ENCODE measurements at regions not wholly inside any gene's neighbourhood (a gene's known extent, or its start where the extent isn't known, plus 50 kb on each side); places are given as distances from the start of the nearest gene placed in this dataset.

DNA sequence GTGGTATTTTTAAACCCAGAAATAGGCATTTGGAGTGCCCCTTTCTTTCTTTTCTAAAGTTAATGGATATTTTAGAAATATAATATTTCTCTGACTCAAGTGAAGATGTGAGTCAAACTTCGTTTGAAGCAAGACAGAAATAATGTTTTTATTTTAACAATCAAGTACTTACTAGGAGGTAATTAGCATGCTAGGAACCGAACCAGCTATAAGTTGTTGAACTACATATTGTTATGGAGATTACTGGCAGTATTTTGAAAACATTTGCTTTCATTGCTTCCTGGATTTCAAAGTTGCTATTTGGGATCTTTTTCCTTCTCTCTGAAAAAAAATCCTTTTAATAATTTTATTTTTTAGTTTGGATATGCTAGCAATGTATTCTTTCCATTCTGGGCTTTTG, 225.2 kb downstream of the NEDD1 start:
- Histone ChIP-seq H4K20me1 (ENCODE audit: insufficient read depth) (no peaks in the 10 kb centered on the region), H3K4me2 (no peak overlapping the region), H3K79me2 (ENCODE audit: insufficient read depth, low read depth) (no peaks in the 10 kb centered on the region), H3K4me3 (IDR thresholded peaks at IDR 0.05; ENCODE audit: insufficient read depth, low read depth, low read length) (no peak overlapping the region), H3K27ac (no peak overlapping the region), H3K9ac (no peak overlapping the region), H2AFZ (ENCODE audit: low read depth) (no peak overlapping the region), H3K27me3 (ENCODE audit: insufficient read depth, low read depth) (no peaks in the 10 kb centered on the region), H3K36me3 (ENCODE audit: insufficient read depth) (no peaks in the 10 kb centered on the region), H3K4me1 (ENCODE audit: low read depth, poor library complexity, severe bottlenecking) (no peaks in the 10 kb centered on the region)
- TF ChIP-seq, protein P1, sequence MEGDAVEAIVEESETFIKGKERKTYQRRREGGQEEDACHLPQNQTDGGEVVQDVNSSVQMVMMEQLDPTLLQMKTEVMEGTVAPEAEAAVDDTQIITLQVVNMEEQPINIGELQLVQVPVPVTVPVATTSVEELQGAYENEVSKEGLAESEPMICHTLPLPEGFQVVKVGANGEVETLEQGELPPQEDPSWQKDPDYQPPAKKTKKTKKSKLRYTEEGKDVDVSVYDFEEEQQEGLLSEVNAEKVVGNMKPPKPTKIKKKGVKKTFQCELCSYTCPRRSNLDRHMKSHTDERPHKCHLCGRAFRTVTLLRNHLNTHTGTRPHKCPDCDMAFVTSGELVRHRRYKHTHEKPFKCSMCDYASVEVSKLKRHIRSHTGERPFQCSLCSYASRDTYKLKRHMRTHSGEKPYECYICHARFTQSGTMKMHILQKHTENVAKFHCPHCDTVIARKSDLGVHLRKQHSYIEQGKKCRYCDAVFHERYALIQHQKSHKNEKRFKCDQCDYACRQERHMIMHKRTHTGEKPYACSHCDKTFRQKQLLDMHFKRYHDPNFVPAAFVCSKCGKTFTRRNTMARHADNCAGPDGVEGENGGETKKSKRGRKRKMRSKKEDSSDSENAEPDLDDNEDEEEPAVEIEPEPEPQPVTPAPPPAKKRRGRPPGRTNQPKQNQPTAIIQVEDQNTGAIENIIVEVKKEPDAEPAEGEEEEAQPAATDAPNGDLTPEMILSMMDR (conservative IDR thresholded peaks at IDR 0.05; ENCODE audit: low read depth, low read length), result no peak

DNA sequence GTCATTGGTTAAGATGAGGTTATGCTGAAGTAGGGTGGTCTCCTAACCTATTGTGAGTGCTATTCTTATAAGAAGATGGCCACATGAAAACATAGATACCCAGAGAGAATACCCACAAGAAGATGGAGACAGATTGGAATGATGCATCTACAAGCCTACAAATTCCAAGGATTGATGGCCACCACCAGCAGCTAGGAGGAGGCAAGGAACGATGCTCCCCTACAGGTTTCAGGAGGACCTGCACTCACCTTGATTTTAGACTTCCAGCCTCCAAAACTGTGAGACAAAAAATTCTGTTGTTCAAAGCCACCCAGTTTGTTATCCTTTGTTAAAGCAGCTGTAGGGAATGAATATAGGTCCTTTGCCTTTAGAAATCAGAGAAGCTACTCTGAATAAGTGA, 227.4 kb downstream of the NEDD1 start:
- H3K27me3 ChIP-seq (ENCODE audit: insufficient read depth, low read depth), result no peaks in the 10 kb centered on the region
- no peaks in the 10 kb centered on the region for H3K79me2 ChIP-seq (ENCODE audit: insufficient read depth, low read depth)
- H3K4me3 ChIP-seq (IDR thresholded peaks at IDR 0.05; ENCODE audit: insufficient read depth, low read depth, low read length), result no peak overlapping the region
- no peak overlapping the region for H3K4me2 ChIP-seq
- TF ChIP-seq, protein P1 (conservative IDR thresholded peaks at IDR 0.05; ENCODE audit: low read depth, low read length), result 0 out of 2 replicates have a peak, but pooled peaks have one; percentile 16
- H3K36me3 ChIP-seq (ENCODE audit: insufficient read depth), result no peaks in the 10 kb centered on the region
- H3K27ac ChIP-seq, result no peak overlapping the region
- no peak overlapping the region for H3K9ac ChIP-seq
- no peak overlapping the region for H2AFZ ChIP-seq (ENCODE audit: low read depth)
- H3K4me1 ChIP-seq (ENCODE audit: low read depth, poor library complexity, severe bottlenecking), result no peaks in the 10 kb centered on the region
- no peaks in the 10 kb centered on the region for H4K20me1 ChIP-seq (ENCODE audit: insufficient read depth)

DNA sequence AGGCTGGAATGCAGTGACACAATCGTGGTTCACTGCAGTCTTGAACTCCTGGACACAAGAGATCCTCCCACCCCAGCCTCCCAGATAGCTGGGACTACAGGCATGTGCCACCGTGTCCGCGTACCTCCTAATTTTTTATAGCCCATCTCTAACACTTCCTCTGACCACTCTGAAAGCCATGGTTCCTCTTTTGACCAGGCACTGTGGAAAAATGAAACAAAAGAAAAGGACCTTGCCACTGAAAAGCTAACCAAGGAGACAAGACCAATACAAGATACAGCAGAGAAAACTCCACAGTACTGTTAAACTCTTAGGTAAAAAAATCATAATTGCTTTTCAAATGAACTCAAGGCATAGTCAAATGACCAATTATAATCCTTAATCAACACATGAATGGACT, 233.3 kb downstream of the NEDD1 start:
- Histone ChIP-seq H3K79me2 (ENCODE audit: insufficient read depth, low read depth) (no peaks in the 10 kb centered on the region), H3K27me3 (ENCODE audit: insufficient read depth, low read depth) (no peaks in the 10 kb centered on the region), H3K36me3 (ENCODE audit: insufficient read depth) (no peaks in the 10 kb centered on the region), H3K27ac (no peak overlapping the region), H4K20me1 (ENCODE audit: insufficient read depth) (no peaks in the 10 kb centered on the region), H3K4me3 (IDR thresholded peaks at IDR 0.05; ENCODE audit: insufficient read depth, low read depth, low read length) (no peak overlapping the region), H3K9ac (no peak overlapping the region), H3K4me1 (ENCODE audit: low read depth, poor library complexity, severe bottlenecking) (no peaks in the 10 kb centered on the region), H2AFZ (ENCODE audit: low read depth) (no peak overlapping the region), H3K4me2 (no peak overlapping the region)
- TF ChIP-seq, protein P1 (conservative IDR thresholded peaks at IDR 0.05; ENCODE audit: low read depth, low read length), result no peak

DNA sequence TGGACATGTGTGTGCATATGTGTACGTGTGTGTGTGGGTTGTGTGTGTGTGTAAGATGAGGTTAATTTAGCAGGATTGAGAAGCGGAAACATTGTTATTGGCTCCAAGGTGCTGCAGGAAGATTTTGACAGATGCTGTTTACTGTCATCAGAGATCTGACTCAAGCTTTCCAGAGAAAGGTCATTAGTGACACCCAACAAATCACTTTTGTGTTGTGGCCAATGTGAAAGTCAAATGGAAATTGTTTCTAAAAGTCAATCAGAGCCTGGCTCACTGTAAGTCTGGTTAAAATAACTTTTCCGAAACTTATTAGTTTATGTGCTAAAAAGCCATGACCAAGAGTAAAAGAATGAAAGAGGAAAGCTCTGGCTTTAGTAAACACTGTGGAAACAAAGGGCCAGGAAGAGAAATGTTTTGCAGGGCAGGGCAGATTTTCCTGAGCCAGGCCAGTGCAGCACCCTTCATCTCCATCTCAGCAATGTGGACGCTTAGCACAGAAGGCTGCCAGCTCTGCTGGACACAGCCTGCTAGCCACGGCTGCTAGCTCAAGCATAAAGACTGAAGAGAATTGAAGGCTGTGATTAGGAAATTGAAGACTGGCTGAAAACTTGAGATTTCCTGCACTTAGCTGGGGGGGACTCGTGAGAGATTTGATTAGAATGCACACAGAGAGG, 235.8 kb downstream of the NEDD1 start:
- H3K79me2 ChIP-seq (ENCODE audit: insufficient read depth, low read depth), result no peaks in the 10 kb centered on the region
- H3K36me3 ChIP-seq (ENCODE audit: insufficient read depth), result no peaks in the 10 kb centered on the region
- TF ChIP-seq, protein P1 (conservative IDR thresholded peaks at IDR 0.05; ENCODE audit: low read depth, low read length), result no peak
- H4K20me1 ChIP-seq (ENCODE audit: insufficient read depth), result no peaks in the 10 kb centered on the region
- H3K4me2 ChIP-seq, result no peak overlapping the region
- H3K4me3 ChIP-seq (IDR thresholded peaks at IDR 0.05; ENCODE audit: insufficient read depth, low read depth, low read length), result no peak overlapping the region
- no peaks in the 10 kb centered on the region for H3K27me3 ChIP-seq (ENCODE audit: insufficient read depth, low read depth)
- no peak overlapping the region for H3K9ac ChIP-seq
- H3K4me1 ChIP-seq (ENCODE audit: low read depth, poor library complexity, severe bottlenecking), result no peaks in the 10 kb centered on the region
- H2AFZ ChIP-seq (ENCODE audit: low read depth), result no peak overlapping the region
- H3K27ac ChIP-seq, result no peak overlapping the region
